Left lung (tissue), 4 donors: ENCODE measurements at regions not wholly inside any gene's neighbourhood (a gene's known extent, or its start where the extent isn't known, plus 50 kb on each side); places are given as distances from the start of the nearest gene placed in this dataset.

Experiments
- ATAC-seq: fragments of 200-7000 bp; cut with Tn5 transposase; one replicate; pipeline ENCODE4 v1.9.1; 2020; ENCODE audit warnings: moderate library complexity
- DNase-seq, 4 donors: peaks; one replicate each; pipeline ENCODE4 v3.0.0-alpha.2; 2013 to 2020
- H3K27ac ChIP-seq, 2 donors: fragments of 200-600 bp; sonication (generic) in 1 of 2; one replicate each; pipeline versions ENCODE4 v1.5.0 to v1.8.0; 2020 to 2021
- H3K27me3 ChIP-seq, 2 donors: fragments of 200-600 bp; sonication (generic) in 1 of 2; one replicate each; pipeline versions ENCODE4 v1.5.0 to v1.8.0; 2020 to 2021
- H3K36me3 ChIP-seq, 2 donors: fragments of 200-600 bp; sonication (generic) in 1 of 2; one replicate each; pipeline versions ENCODE4 v1.5.0 to v1.8.0; 2020 to 2021
- H3K4me1 ChIP-seq, 2 donors: fragments of 200-600 bp; one replicate each; pipeline ENCODE4 v1.8.0; 2021
- H3K4me3 ChIP-seq, 2 donors: fragments of 200-600 bp; sonication (generic) in 1 of 2; one replicate each; pipeline versions ENCODE4 v1.5.0 to v1.8.0; 2020 to 2021; ENCODE audit warnings: mild to moderate bottlenecking in 1 of 2
- H3K9me3 ChIP-seq, 2 donors: fragments of 200-600 bp; sonication (generic) in 1 of 2; one replicate each; pipeline versions ENCODE4 v1.5.0 to v1.8.0; 2020 to 2021
- CTCF ChIP-seq, 2 donors: fragments of 200-600 bp; sonication (generic) in 1 of 2; IDR thresholded peaks; one replicate each; pipeline versions ENCODE4 v1.5.0 to v1.8.0; 2021; ENCODE audit warnings: antibody characterized with exemption in 2 of 2
- intact Hi-C, 2 donors: fragments of 100-400 bp; cut with DNase I; formaldehyde crosslinking; loops; one replicate each; pipeline versions ENCODE4 v1.11.2 to v1.14.2; 2022
- donor health status: DM: no; HTN: yes; CAD: no.
- donor health status: DM: no; HTN: no; CAD: no.

GRCh38 chr6:25006565-25007001 lies 70.8 kb upstream of the RIPOR2 start:
- no peak for TF ChIP-seq CTCF (IDR thresholded peaks at IDR 0.05)

GRCh38 chr6:25007269-25007699 lies 71.5 kb upstream of the RIPOR2 start:
- no peak for TF ChIP-seq CTCF (IDR thresholded peaks at IDR 0.05)
- no peaks in the 10 kb centered on the region for H3K36me3 ChIP-seq
- no peaks in the 10 kb centered on the region for H3K27me3 ChIP-seq
- H3K4me1 ChIP-seq, result peaks cover 11 to 90% of the 10 kb centered on the region in 2 donors
- ATAC-seq (peak; percentile 2), DNase-seq (no peak)
- H3K27ac ChIP-seq, result peak overlapping the region; percentile 85 to 100
- no peak overlapping the region for H3K4me3 ChIP-seq
- intact Hi-C loops, result no loop called here
- no peaks in the 10 kb centered on the region for H3K9me3 ChIP-seq

More at GRCh38 chr6:25006565-25007001, 70.8 kb upstream of the RIPOR2 start:
- peak in 3 of 4 donors; percentile 54 to 82 (median 76) for DNase-seq
- ATAC-seq, result peak; percentile 89
- H3K4me3 ChIP-seq, result no peak overlapping the region
- H3K27me3 ChIP-seq, result no peaks in the 10 kb centered on the region
- no peaks in the 10 kb centered on the region for H3K36me3 ChIP-seq
- no peaks in the 10 kb centered on the region for H3K9me3 ChIP-seq
- intact Hi-C loops, result no loop called here
- peaks cover 11 to 95% of the 10 kb centered on the region in 2 donors for H3K4me1 ChIP-seq
- peak overlapping the region; percentile 85 to 100 for H3K27ac ChIP-seq

- DNase-seq (no peak), ATAC-seq (no peak)
- peaks cover 11 to 92% of the 10 kb centered on the region in 2 donors for H3K4me1 ChIP-seq
- H3K36me3 ChIP-seq, result no peaks in the 10 kb centered on the region
- H3K27ac ChIP-seq, result peak overlapping the region in 1 of 2 donors; percentile 100
- H3K9me3 ChIP-seq, result no peaks in the 10 kb centered on the region
- H3K4me3 ChIP-seq, result no peak overlapping the region
- no peak for TF ChIP-seq CTCF (IDR thresholded peaks at IDR 0.05)
- intact Hi-C loops, result no loop called here
- H3K27me3 ChIP-seq, result no peaks in the 10 kb centered on the region
Measured at GRCh38 chr6:25008707-25009392, 73.1 kb upstream of the RIPOR2 start.

GRCh38 chr6:25009393-25009710 lies 73.6 kb upstream of the RIPOR2 start:
- Histone ChIP-seq H3K27ac (no peak overlapping the region), H3K4me1 (peaks cover 11 to 92% of the 10 kb centered on the region in 2 donors), H3K27me3 (no peaks in the 10 kb centered on the region), H3K36me3 (no peaks in the 10 kb centered on the region), H3K4me3 (no peak overlapping the region), H3K9me3 (no peaks in the 10 kb centered on the region)
- no peak for TF ChIP-seq CTCF (IDR thresholded peaks at IDR 0.05)
- ATAC-seq (no peak), DNase-seq (no peak)
- intact Hi-C loops, result no loop called here

GRCh38 chr6:25010176-25010575 lies 74.4 kb upstream of the RIPOR2 start:
- ATAC-seq, result no peak
- intact Hi-C loops, result loop anchor here in 1 of 2 donors (10.0 kb wide), 1 partner anchor 155 kb away; no protein-coding TSS in a partner anchor
- no peak for TF ChIP-seq CTCF (IDR thresholded peaks at IDR 0.05)

More at GRCh38 chr6:25010176-25010575, 74.4 kb upstream of the RIPOR2 start:
- Histone ChIP-seq H3K4me3 (no peak overlapping the region), H3K9me3 (no peaks in the 10 kb centered on the region), H3K4me1 (peaks cover 14 to 92% of the 10 kb centered on the region in 2 donors), H3K36me3 (no peaks in the 10 kb centered on the region), H3K27ac (no peak overlapping the region), H3K27me3 (no peaks in the 10 kb centered on the region)
- DNase-seq, result no peak
